RWPE1 (cell line): ENCODE measurements at regions not wholly inside any gene's neighbourhood (a gene's known extent, or its start where the extent isn't known, plus 50 kb on each side); places are given as distances from the start of the nearest gene placed in this dataset.

Source experiments
- CTCF ChIA-PET: fragments of 350-600 bp; sonication (Branson Sonifier 250); formaldehyde crosslinking; extraction: SDS; loops from one replicate; lab custom pipeline; 2021; lab: Yijun Ruan, JAX
- POLR2A ChIA-PET: fragments of 400-600 bp; formaldehyde crosslinking; extraction: SDS; loops from one replicate; lab custom pipeline; 2020; ENCODE audit warnings: antibody characterized with exemption; ENCODE audit not compliant: low non-redundant PET; lab: Yijun Ruan, JAX
- DNase-seq: peaks from one replicate; pipeline ENCODE4 v3.0.0; 2012; ENCODE audit warnings: low spot score
- H3K27ac ChIP-seq: fragments of 450-650 bp; 2 replicates; pipeline ENCODE4 v1.5.1; 2017
- TF ChIP-seq, protein P1 (sequence below): fragments of 450-650 bp; conservative IDR thresholded peaks from 2 replicates; pipeline ENCODE4 v1.5.1; 2017; ENCODE audit warnings: low read depth, mild to moderate bottlenecking

- DNase-seq: no peak
- TF ChIP-seq, protein P1, sequence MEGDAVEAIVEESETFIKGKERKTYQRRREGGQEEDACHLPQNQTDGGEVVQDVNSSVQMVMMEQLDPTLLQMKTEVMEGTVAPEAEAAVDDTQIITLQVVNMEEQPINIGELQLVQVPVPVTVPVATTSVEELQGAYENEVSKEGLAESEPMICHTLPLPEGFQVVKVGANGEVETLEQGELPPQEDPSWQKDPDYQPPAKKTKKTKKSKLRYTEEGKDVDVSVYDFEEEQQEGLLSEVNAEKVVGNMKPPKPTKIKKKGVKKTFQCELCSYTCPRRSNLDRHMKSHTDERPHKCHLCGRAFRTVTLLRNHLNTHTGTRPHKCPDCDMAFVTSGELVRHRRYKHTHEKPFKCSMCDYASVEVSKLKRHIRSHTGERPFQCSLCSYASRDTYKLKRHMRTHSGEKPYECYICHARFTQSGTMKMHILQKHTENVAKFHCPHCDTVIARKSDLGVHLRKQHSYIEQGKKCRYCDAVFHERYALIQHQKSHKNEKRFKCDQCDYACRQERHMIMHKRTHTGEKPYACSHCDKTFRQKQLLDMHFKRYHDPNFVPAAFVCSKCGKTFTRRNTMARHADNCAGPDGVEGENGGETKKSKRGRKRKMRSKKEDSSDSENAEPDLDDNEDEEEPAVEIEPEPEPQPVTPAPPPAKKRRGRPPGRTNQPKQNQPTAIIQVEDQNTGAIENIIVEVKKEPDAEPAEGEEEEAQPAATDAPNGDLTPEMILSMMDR: no peak
- POLR2A ChIA-PET: no interaction called here
- H3K27ac ChIP-seq: no peak overlapping the region
- CTCF ChIA-PET: no interaction called here
These were observed 213.3 kb downstream of the C1orf94 start for GRCh38 chr1:34389974-34390373.

- TF ChIP-seq, protein P1: no peak
- ChIA-PET CTCF (no interaction called here), POLR2A (no interaction called here)
- no peak overlapping the region for H3K27ac ChIP-seq
- no peak for DNase-seq
These were observed 219.3 kb downstream of the C1orf94 start for GRCh38 chr1:34396042-34396441.

- TF ChIP-seq, protein P1: no peak
- CTCF ChIA-PET: no interaction called here
- no peak overlapping the region for H3K27ac ChIP-seq
- POLR2A ChIA-PET: no interaction called here
- no peak for DNase-seq
These were observed 221.7 kb downstream of the C1orf94 start for GRCh38 chr1:34398241-34398915.

- DNase-seq: no peak
- POLR2A ChIA-PET: no interaction called here
- CTCF ChIA-PET: no interaction called here
These were observed 222.2 kb downstream of the C1orf94 start for GRCh38 chr1:34398916-34399275.

DNA sequence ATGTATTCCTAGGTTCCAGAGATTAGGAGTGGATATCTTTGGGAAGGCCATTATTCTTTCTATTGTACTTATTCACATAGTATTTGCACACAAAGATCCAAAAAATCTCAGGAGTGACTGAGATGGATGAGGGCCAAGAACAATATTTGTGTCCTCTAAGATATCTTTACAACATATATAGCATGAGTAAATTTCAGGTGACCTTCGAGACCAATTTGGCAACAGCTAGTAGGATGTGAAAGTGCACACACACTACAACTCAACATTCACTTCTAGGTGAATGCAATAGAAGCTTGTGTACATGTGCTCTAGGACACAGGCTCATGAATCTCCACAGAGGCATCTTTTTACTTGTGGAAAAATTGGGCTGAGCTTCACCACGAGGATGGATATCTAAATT is 224.0 kb downstream of the C1orf94 start:
- H3K27ac ChIP-seq: no peak overlapping the region
- ChIA-PET CTCF (no interaction called here), POLR2A (no interaction called here)
- TF ChIP-seq, protein P1: no peak
- no peak for DNase-seq

More at GRCh38 chr1:34398916-34399275, 222.2 kb downstream of the C1orf94 start:
- no peak overlapping the region for H3K27ac ChIP-seq
- TF ChIP-seq, protein P1: no peak

DNA sequence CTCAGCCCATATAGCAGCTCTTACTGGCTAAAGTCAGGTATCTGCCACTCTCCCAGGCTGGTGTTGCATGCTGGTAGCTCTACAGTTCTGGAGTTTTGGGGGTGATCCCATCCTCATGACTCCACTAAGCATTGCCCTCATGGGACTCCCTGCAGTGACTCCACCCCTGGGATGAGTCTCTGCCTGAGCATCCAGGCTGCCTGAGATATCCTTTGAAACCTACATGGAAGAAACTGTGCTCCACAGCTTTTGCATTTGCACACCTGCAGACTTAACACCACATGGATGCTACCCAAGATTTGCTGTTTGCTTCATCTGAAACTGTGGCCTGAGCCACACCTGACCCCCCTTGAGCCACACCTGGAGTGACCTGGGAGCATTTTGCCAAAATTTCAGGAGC is 226.4 kb downstream of the C1orf94 start:
- ChIA-PET CTCF (no interaction called here), POLR2A (no interaction called here)
- H3K27ac ChIP-seq: no peak overlapping the region
- no peak for DNase-seq
- TF ChIP-seq, protein P1: no peak

- no peak for DNase-seq
- POLR2A ChIA-PET: no interaction called here
- TF ChIP-seq, protein P1: no peak
- CTCF ChIA-PET: no interaction called here
- no peak overlapping the region for H3K27ac ChIP-seq
These were observed 228.1 kb downstream of the C1orf94 start for GRCh38 chr1:34404804-34405203.
